ENCODE measurements at regions not wholly inside any gene's neighbourhood (a gene's known extent, or its start where the extent isn't known, plus 50 kb on each side); places are given as distances from the start of the nearest gene placed in this dataset.

DNA sequence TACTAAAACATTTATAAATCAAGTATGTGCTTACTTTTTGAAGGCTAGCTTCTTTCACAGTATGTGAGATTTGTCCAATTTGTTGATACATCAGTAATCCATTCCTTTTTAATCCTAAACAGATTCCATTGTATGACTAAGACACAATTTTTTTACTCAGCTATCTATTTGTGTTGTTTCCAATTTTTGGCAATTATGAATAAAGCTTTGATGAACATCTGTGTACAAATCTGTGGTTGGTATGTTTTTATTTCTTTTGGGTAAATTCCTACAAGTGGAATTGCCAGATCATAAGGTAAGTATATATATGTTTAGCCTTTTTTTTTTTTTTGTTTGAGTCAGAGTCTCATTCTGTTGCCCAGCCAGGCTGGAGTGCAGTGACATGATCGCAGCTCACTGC is 56.2 kb upstream of the VEPH1 start:
- H4K20me1 ChIP-seq (ENCODE audit: control insufficient read depth, insufficient read depth, low read depth, low read length) = no peaks in the 10 kb centered on the region
- H3K79me2 ChIP-seq (ENCODE audit: control insufficient read depth, low read length) = no peaks in the 10 kb centered on the region
- no peaks in the 10 kb centered on the region for H3K36me3 ChIP-seq (ENCODE audit: control insufficient read depth, low read length)
- TF ChIP-seq, protein P1, sequence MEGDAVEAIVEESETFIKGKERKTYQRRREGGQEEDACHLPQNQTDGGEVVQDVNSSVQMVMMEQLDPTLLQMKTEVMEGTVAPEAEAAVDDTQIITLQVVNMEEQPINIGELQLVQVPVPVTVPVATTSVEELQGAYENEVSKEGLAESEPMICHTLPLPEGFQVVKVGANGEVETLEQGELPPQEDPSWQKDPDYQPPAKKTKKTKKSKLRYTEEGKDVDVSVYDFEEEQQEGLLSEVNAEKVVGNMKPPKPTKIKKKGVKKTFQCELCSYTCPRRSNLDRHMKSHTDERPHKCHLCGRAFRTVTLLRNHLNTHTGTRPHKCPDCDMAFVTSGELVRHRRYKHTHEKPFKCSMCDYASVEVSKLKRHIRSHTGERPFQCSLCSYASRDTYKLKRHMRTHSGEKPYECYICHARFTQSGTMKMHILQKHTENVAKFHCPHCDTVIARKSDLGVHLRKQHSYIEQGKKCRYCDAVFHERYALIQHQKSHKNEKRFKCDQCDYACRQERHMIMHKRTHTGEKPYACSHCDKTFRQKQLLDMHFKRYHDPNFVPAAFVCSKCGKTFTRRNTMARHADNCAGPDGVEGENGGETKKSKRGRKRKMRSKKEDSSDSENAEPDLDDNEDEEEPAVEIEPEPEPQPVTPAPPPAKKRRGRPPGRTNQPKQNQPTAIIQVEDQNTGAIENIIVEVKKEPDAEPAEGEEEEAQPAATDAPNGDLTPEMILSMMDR (IDR thresholded peaks at IDR 0.05; ENCODE audit: low read depth, low read length, poor library complexity, severe bottlenecking) = no peak
- TF ChIP-seq EZH2phosphoT487 (IDR thresholded peaks at IDR 0.05; ENCODE audit: borderline replicate concordance, low read length) = no peak
- no peaks in the 10 kb centered on the region for H3K9me3 ChIP-seq (ENCODE audit: control insufficient read depth, insufficient read depth, low read length)
- no peaks in the 10 kb centered on the region for H3K4me1 ChIP-seq (ENCODE audit: control insufficient read depth, low read length)
- no peak overlapping the region for H3K4me2 ChIP-seq (ENCODE audit: low read length)
- no peaks in the 10 kb centered on the region for H3F3A ChIP-seq (ENCODE audit: control insufficient read depth, insufficient read depth)
- H3K27ac ChIP-seq (ENCODE audit: low read depth, low read length) = no peak overlapping the region
- no peaks in the 10 kb centered on the region for H3K9me2 ChIP-seq (replicated peaks; ENCODE audit: control insufficient read depth, low read length)
- H3K27me3 ChIP-seq (ENCODE audit: control insufficient read depth, low read length) = no peaks in the 10 kb centered on the region
- H3K4me3 ChIP-seq (ENCODE audit: low read length) = no peak overlapping the region
